SK-N-SH treated with all-trans-retinoic acid at 6 μM for 48 hours (cell line): ENCODE measurements at regions not wholly inside any gene's neighbourhood (a gene's known extent, or its start where the extent isn't known, plus 50 kb on each side); places are given as distances from the start of the nearest gene placed in this dataset.

Experiments
- ATAC-seq: fragments of 200-7000 bp; cut with Tn5 transposase; 3 replicates; pipeline ENCODE4 v1.9.1; 2020; ENCODE audit warnings: mild to moderate bottlenecking, moderate library complexity
- BACH2 ChIP-seq: fragments of 250-450 bp; sonication (Bioruptor Pico); IDR thresholded peaks from 2 replicates; pipeline ENCODE4 v1.9.0; 2021; ENCODE audit warnings: mild to moderate bottlenecking, borderline replicate concordance
- CSDC2 ChIP-seq: fragments of 250-450 bp; sonication (Bioruptor Pico); IDR thresholded peaks from 2 replicates; pipeline ENCODE4 v1.5.0; 2020; ENCODE audit warnings: mild to moderate bottlenecking, moderate library complexity
- GLIS3 ChIP-seq: fragments of 250-450 bp; sonication (Bioruptor Pico); IDR thresholded peaks from 2 replicates; pipeline ENCODE4 v1.5.0; 2020; ENCODE audit warnings: mild to moderate bottlenecking, moderate library complexity
- ISL1 ChIP-seq: fragments of 250-450 bp; sonication (Bioruptor Pico); IDR thresholded peaks from 2 replicates; pipeline ENCODE4 v2.1.2; 2022; ENCODE audit warnings: mild to moderate bottlenecking, moderate library complexity
- PATZ1 ChIP-seq: fragments of 250-450 bp; sonication (Bioruptor Pico); IDR thresholded peaks from 2 replicates; pipeline ENCODE4 v1.8.0; 2020; ENCODE audit warnings: mild to moderate bottlenecking, moderate library complexity, borderline replicate concordance
- POU6F1 ChIP-seq: fragments of 250-450 bp; sonication (Bioruptor Pico); IDR thresholded peaks from 2 replicates; pipeline ENCODE4 v1.8.0; 2021; ENCODE audit warnings: low read depth, mild to moderate bottlenecking, moderate library complexity, borderline replicate concordance
- PPARA ChIP-seq: fragments of 250-450 bp; sonication (Bioruptor Pico); IDR thresholded peaks from 2 replicates; pipeline ENCODE4 v1.5.0; 2020; ENCODE audit warnings: mild to moderate bottlenecking, borderline replicate concordance
- RARB ChIP-seq: fragments of 250-450 bp; sonication (Bioruptor Pico); IDR thresholded peaks from 2 replicates; pipeline ENCODE4 v1.8.0; 2021; ENCODE audit warnings: mild to moderate bottlenecking, moderate library complexity
- TCF4 ChIP-seq: fragments of 250-450 bp; sonication (Bioruptor Pico); IDR thresholded peaks from 2 replicates; pipeline ENCODE4 v1.8.0; 2021; ENCODE audit warnings: mild to moderate bottlenecking, moderate library complexity, borderline replicate concordance
- TOX ChIP-seq: fragments of 250-450 bp; sonication (Bioruptor Pico); IDR thresholded peaks from 2 replicates; pipeline ENCODE4 v1.8.0; 2021; ENCODE audit warnings: mild to moderate bottlenecking, moderate library complexity, borderline replicate concordance
- TSHZ2 ChIP-seq: fragments of 250-450 bp; sonication (Bioruptor Pico); IDR thresholded peaks from 2 replicates; pipeline ENCODE4 v1.5.0; 2020; ENCODE audit warnings: mild to moderate bottlenecking, moderate library complexity
- ZC3H10 ChIP-seq: fragments of 250-450 bp; sonication (Bioruptor Pico); IDR thresholded peaks from 2 replicates; pipeline ENCODE4 v1.5.1; 2021; ENCODE audit warnings: mild to moderate bottlenecking, moderate library complexity
- ZFP3 ChIP-seq: fragments of 250-450 bp; sonication (Bioruptor Pico); IDR thresholded peaks from 2 replicates; pipeline ENCODE4 v1.5.0; 2020; ENCODE audit warnings: mild to moderate bottlenecking, moderate library complexity
- ZFP30 ChIP-seq: fragments of 450-650 bp; formaldehyde crosslinking; IDR thresholded peaks from 2 replicates; pipeline ENCODE4 v1.5.0; 2022; ENCODE audit warnings: mild to moderate bottlenecking, moderate library complexity
- ZNF565 ChIP-seq: fragments of 450-650 bp; formaldehyde crosslinking; conservative IDR thresholded peaks from 2 replicates; pipeline ENCODE4 v1.5.0; 2020; ENCODE audit warnings: low read depth, mild to moderate bottlenecking, moderate library complexity
- ZNF70 ChIP-seq: fragments of 450-650 bp; formaldehyde crosslinking; IDR thresholded peaks from 2 replicates; pipeline ENCODE4 v1.5.0; 2020; ENCODE audit warnings: mild to moderate bottlenecking, moderate library complexity
- ZNF8 ChIP-seq: fragments of 450-650 bp; formaldehyde crosslinking; IDR thresholded peaks from 2 replicates; pipeline ENCODE4 v1.5.0; 2020; ENCODE audit warnings: mild to moderate bottlenecking, moderate library complexity

GRCh38 chr5:37891832-37892231 is 52.0 kb upstream of the GDNF start:
- TF ChIP-seq TSHZ2 (CRISPR knock-in tag), result no peak
- no peak for TF ChIP-seq ISL1 (CRISPR knock-in tag)
- no peak for TF ChIP-seq CSDC2 (CRISPR knock-in tag)
- no peak for TF ChIP-seq GLIS3 (CRISPR knock-in tag)
- TF ChIP-seq ZFP3 (CRISPR knock-in tag), result no peak
- TF ChIP-seq PATZ1, result no peak
- TF ChIP-seq ZNF565 (CRISPR knock-in tag), result no peak
- no peak for TF ChIP-seq RARB
- no peak for TF ChIP-seq ZNF8 (CRISPR knock-in tag)
- no peak for TF ChIP-seq PPARA (CRISPR knock-in tag)
- TF ChIP-seq ZFP30 (CRISPR knock-in tag), result no peak
- no peak for TF ChIP-seq TOX (CRISPR knock-in tag)
- no peak for TF ChIP-seq POU6F1 (CRISPR knock-in tag)
- no peak for TF ChIP-seq ZC3H10 (CRISPR knock-in tag)
- no peak for ATAC-seq

DNA sequence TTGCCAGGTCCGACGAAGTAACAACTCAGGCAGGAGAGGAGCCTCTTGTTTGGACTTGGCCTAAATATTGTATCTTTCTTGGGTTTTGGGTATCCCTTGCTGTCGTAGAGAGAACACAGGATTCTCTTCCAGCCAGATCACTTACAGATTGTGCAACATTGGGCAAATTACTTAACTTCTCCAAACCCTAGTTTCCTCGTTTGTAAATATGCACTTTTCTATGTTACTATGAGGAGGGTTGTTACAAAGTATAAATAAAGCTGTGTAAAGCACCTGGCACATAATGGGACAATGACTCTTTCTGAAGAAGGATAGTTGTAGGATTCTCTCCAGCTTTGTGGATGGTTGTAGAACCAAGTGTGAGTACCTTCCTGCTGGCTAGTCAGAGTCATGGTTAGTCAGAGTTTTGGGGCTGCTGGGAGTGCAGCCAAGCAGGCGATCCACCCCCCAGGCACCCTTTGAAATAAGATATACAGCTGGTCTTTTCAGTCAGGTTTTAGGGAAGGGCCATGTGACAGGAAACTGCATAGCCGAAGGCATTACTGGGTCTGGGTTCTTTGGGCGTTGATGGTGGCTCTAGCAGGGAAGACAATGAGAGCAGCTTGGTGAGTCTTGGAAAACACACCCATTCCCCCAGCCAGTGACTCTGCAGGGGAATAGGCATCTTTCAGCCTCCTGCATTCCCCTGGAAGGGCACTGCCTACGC is 49.9 kb upstream of the GDNF start:
- peak; percentile 21; the same call in 2 of the 3 replicates for ATAC-seq
- no peak for TF ChIP-seq TCF4
- no peak for TF ChIP-seq RARB
- TF ChIP-seq BACH2, result no peak
- TF ChIP-seq ZC3H10 (CRISPR knock-in tag), result no peak
- no peak for TF ChIP-seq ZNF70 (CRISPR knock-in tag)
- TF ChIP-seq PPARA (CRISPR knock-in tag), result no peak
- TF ChIP-seq ISL1 (CRISPR knock-in tag), result no peak
- TF ChIP-seq ZNF8 (CRISPR knock-in tag), result no peak
